ENCODE measurements at regions not wholly inside any gene's neighbourhood (a gene's known extent, or its start where the extent isn't known, plus 50 kb on each side); places are given as distances from the start of the nearest gene placed in this dataset.

- TF ChIP-seq CTCF (conservative IDR thresholded peaks at IDR 0.05), result no peak
- no peak overlapping the region for H3K27ac ChIP-seq
Observed at GRCh38 chr2:9777081-9777480, 66.2 kb upstream of the TAF1B start.

- TF ChIP-seq CTCF (conservative IDR thresholded peaks at IDR 0.05), result no peak
- H3K27ac ChIP-seq, result no peak overlapping the region
Observed at GRCh38 chr2:9778012-9778411, 65.3 kb upstream of the TAF1B start.

GRCh38 chr2:9778471-9779316, 64.6 kb upstream of the TAF1B start:
- TF ChIP-seq CTCF (conservative IDR thresholded peaks at IDR 0.05), result no peak
- peak overlapping the region; percentile 3; the same call in 1 of the 2 replicates for H3K27ac ChIP-seq

- H3K27ac ChIP-seq, result peak overlapping the region; percentile 3; the same call in 1 of the 2 replicates
- no peak for TF ChIP-seq CTCF (conservative IDR thresholded peaks at IDR 0.05)
Observed at GRCh38 chr2:9779596-9780264, 63.5 kb upstream of the TAF1B start.

GRCh38 chr2:9780368-9781130, 62.7 kb upstream of the TAF1B start:
- peak overlapping the region; percentile 89; the same call in 1 of the 2 replicates for H3K27ac ChIP-seq
- no peak for TF ChIP-seq CTCF (conservative IDR thresholded peaks at IDR 0.05)

GRCh38 chr2:9781252-9781651, 62.0 kb upstream of the TAF1B start:
- H3K27ac ChIP-seq, result peak overlapping the region; percentile 89
- TF ChIP-seq CTCF (conservative IDR thresholded peaks at IDR 0.05), result no peak

GRCh38 chr2:9782197-9782719, 61.0 kb upstream of the TAF1B start:
- peak; percentile 33; the same call in 1 of the 2 replicates for TF ChIP-seq CTCF (conservative IDR thresholded peaks at IDR 0.05)
- H3K27ac ChIP-seq, result peak overlapping the region; percentile 89
